ENCODE measurements at regions not wholly inside any gene's neighbourhood (a gene's known extent, or its start where the extent isn't known, plus 50 kb on each side); places are given as distances from the start of the nearest gene placed in this dataset.

- TF ChIP-seq, protein P1, sequence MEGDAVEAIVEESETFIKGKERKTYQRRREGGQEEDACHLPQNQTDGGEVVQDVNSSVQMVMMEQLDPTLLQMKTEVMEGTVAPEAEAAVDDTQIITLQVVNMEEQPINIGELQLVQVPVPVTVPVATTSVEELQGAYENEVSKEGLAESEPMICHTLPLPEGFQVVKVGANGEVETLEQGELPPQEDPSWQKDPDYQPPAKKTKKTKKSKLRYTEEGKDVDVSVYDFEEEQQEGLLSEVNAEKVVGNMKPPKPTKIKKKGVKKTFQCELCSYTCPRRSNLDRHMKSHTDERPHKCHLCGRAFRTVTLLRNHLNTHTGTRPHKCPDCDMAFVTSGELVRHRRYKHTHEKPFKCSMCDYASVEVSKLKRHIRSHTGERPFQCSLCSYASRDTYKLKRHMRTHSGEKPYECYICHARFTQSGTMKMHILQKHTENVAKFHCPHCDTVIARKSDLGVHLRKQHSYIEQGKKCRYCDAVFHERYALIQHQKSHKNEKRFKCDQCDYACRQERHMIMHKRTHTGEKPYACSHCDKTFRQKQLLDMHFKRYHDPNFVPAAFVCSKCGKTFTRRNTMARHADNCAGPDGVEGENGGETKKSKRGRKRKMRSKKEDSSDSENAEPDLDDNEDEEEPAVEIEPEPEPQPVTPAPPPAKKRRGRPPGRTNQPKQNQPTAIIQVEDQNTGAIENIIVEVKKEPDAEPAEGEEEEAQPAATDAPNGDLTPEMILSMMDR (conservative IDR thresholded peaks at IDR 0.05 in 1 of 2, IDR thresholded peaks at IDR 0.05 in 1 of 2; ENCODE audit: low read depth in 1 of 2, low read length in 2 of 2), result no peak
- TF ChIP-seq EZH2 (IDR thresholded peaks at IDR 0.05; ENCODE audit: low read length, missing control alignments), result no peak
- H3K27me3 ChIP-seq (ENCODE audit: control insufficient read depth, insufficient read depth, low read length), result no peaks in the 10 kb centered on the region
- H2AFZ ChIP-seq (ENCODE audit: low read length), result no peak overlapping the region
- H3K4me3 ChIP-seq (replicated peaks in 1 of 4; ENCODE audit: control extremely low read depth in 1 of 4, insufficient read depth in 1 of 4, low read depth in 3 of 4, low read length in 4 of 4), result no peak overlapping the region
- H3K4me2 ChIP-seq (ENCODE audit: extremely low read depth, insufficient read depth, low read length), result no peak overlapping the region
- no peaks in the 10 kb centered on the region for H3K79me2 ChIP-seq (ENCODE audit: control insufficient read depth, insufficient read depth, low read length)
- no peaks in the 10 kb centered on the region for H3K9me3 ChIP-seq (ENCODE audit: control insufficient read depth, insufficient read depth, low read depth, low read length)
- no peak overlapping the region for H3K9ac ChIP-seq (ENCODE audit: insufficient read depth, low read length)
- no peaks in the 10 kb centered on the region for H4K20me1 ChIP-seq (ENCODE audit: control insufficient read depth, extremely low read depth, insufficient read depth, low read length)
- H3K36me3 ChIP-seq (ENCODE audit: control insufficient read depth, insufficient read depth, low read length), result no peaks in the 10 kb centered on the region
- DNase-seq (ENCODE audit: low read depth in 2 of 2), result peak in 1 of 2 donors; percentile 52
- no peaks in the 10 kb centered on the region for H3K4me1 ChIP-seq (ENCODE audit: control insufficient read depth, extremely low read depth, insufficient read depth, low read length)
- H3K27ac ChIP-seq (ENCODE audit: insufficient read depth, low read length), result no peak overlapping the region
Measured at GRCh38 chr12:93315907-93316622, 61.7 kb upstream of the NUDT4 start.

GRCh38 chr12:93316623-93316971, 61.1 kb upstream of the NUDT4 start:
- Histone ChIP-seq H3K4me3 (replicated peaks in 1 of 4; ENCODE audit: control extremely low read depth in 1 of 4, insufficient read depth in 1 of 4, low read depth in 3 of 4, low read length in 4 of 4) (no peak overlapping the region), H3K4me1 (ENCODE audit: control insufficient read depth, extremely low read depth, insufficient read depth, low read length) (no peaks in the 10 kb centered on the region), H3K9me3 (ENCODE audit: control insufficient read depth, insufficient read depth, low read depth, low read length) (no peaks in the 10 kb centered on the region), H3K27ac (ENCODE audit: insufficient read depth, low read length) (no peak overlapping the region), H4K20me1 (ENCODE audit: control insufficient read depth, extremely low read depth, insufficient read depth, low read length) (no peaks in the 10 kb centered on the region), H3K4me2 (ENCODE audit: extremely low read depth, insufficient read depth, low read length) (no peak overlapping the region), H2AFZ (ENCODE audit: low read length) (no peak overlapping the region), H3K36me3 (ENCODE audit: control insufficient read depth, insufficient read depth, low read length) (no peaks in the 10 kb centered on the region), H3K9ac (ENCODE audit: insufficient read depth, low read length) (no peak overlapping the region), H3K79me2 (ENCODE audit: control insufficient read depth, insufficient read depth, low read length) (no peaks in the 10 kb centered on the region), H3K27me3 (ENCODE audit: control insufficient read depth, insufficient read depth, low read length) (no peaks in the 10 kb centered on the region)
- no peak for TF ChIP-seq EZH2 (IDR thresholded peaks at IDR 0.05; ENCODE audit: low read length, missing control alignments)
- TF ChIP-seq, protein P1 (conservative IDR thresholded peaks at IDR 0.05 in 1 of 2, IDR thresholded peaks at IDR 0.05 in 1 of 2; ENCODE audit: low read depth in 1 of 2, low read length in 2 of 2), result no peak
- DNase-seq (ENCODE audit: low read depth in 2 of 2), result no peak

DNA sequence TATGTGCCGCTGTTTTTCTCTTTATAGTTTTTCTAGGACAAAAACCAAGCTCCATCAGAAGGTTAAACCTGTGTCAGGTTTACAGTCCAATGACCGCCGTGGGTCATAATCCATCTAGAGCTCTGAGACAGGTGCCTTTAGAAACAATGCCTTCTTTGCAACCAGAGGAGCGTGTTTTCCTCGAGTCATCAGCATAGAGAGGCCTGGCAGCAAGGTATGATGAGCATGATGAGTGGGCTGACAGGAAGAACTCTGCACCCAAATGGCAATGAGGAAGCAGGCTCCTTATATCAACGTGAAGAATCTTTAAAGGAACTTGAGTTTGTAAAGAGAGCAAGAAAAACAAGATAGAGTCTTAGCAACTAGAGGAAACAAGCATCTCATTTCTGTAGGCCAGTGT, 60.5 kb upstream of the NUDT4 start:
- H3K4me2 ChIP-seq (ENCODE audit: extremely low read depth, insufficient read depth, low read length), result no peak overlapping the region
- H3K27me3 ChIP-seq (ENCODE audit: control insufficient read depth, insufficient read depth, low read length), result no peaks in the 10 kb centered on the region
- H3K27ac ChIP-seq (ENCODE audit: insufficient read depth, low read length), result no peak overlapping the region
- no peak overlapping the region for H3K9ac ChIP-seq (ENCODE audit: insufficient read depth, low read length)
- H3K4me3 ChIP-seq (replicated peaks in 1 of 4; ENCODE audit: control extremely low read depth in 1 of 4, insufficient read depth in 1 of 4, low read depth in 3 of 4, low read length in 4 of 4), result no peak overlapping the region
- TF ChIP-seq, protein P1 (conservative IDR thresholded peaks at IDR 0.05 in 1 of 2, IDR thresholded peaks at IDR 0.05 in 1 of 2; ENCODE audit: low read depth in 1 of 2, low read length in 2 of 2), result no peak
- no peak for TF ChIP-seq EZH2 (IDR thresholded peaks at IDR 0.05; ENCODE audit: low read length, missing control alignments)
- no peaks in the 10 kb centered on the region for H3K36me3 ChIP-seq (ENCODE audit: control insufficient read depth, insufficient read depth, low read length)
- H2AFZ ChIP-seq (ENCODE audit: low read length), result no peak overlapping the region
- no peaks in the 10 kb centered on the region for H3K79me2 ChIP-seq (ENCODE audit: control insufficient read depth, insufficient read depth, low read length)
- no peaks in the 10 kb centered on the region for H3K4me1 ChIP-seq (ENCODE audit: control insufficient read depth, extremely low read depth, insufficient read depth, low read length)
- DNase-seq (ENCODE audit: low read depth in 2 of 2), result no peak
- H4K20me1 ChIP-seq (ENCODE audit: control insufficient read depth, extremely low read depth, insufficient read depth, low read length), result no peaks in the 10 kb centered on the region
- no peaks in the 10 kb centered on the region for H3K9me3 ChIP-seq (ENCODE audit: control insufficient read depth, insufficient read depth, low read depth, low read length)
